K562 (cell line): ENCODE measurements at regions not wholly inside any gene's neighbourhood (a gene's known extent, or its start where the extent isn't known, plus 50 kb on each side); places are given as distances from the start of the nearest gene placed in this dataset.

ENCODE experiments used
- CHD4 ChIP-seq: fragments of 200-600 bp; sonication (generic); IDR thresholded peaks from 3 replicates; pipeline ENCODE4 v1.6.1; 2012; ENCODE audit warnings: low read depth, mild to moderate bottlenecking, mixed read lengths, low read length, inconsistent platforms; ENCODE audit not compliant: insufficient read depth, insufficient replicate concordance, poor library complexity, severe bottlenecking
- CHD7 ChIP-seq: fragments of 200-600 bp; sonication (generic); IDR thresholded peaks from one replicate; pipeline ENCODE4 v1.6.1; 2012; ENCODE audit warnings: mild to moderate bottlenecking, low read depth, low read length, inconsistent platforms
- CTCF ChIP-seq, 3 experiments: IDR thresholded peaks in 2 of 3; conservative IDR thresholded peaks in 1 of 3; 2 replicates each; pipeline ENCODE4 v1.5.1; 2011 to 2012; ENCODE audit warnings: low read length in 3 of 3, mild to moderate bottlenecking in 3 of 3, control low read depth in 2 of 3, improper control_type of control experiment in 1 of 3, inconsistent platforms in 1 of 3, low read depth in 1 of 3, mixed read lengths in 1 of 3, moderate library complexity in 1 of 3; ENCODE audit not compliant: insufficient read depth in 2 of 3
- EP300 ChIP-seq: IDR thresholded peaks from 2 replicates; pipeline ENCODE4 v1.6.1; 2012; ENCODE audit warnings: low read length, improper control_type of control experiment
- EZH2 ChIP-seq: IDR thresholded peaks from 2 replicates; pipeline ENCODE4 v1.6.1; 2012; ENCODE audit warnings: low read depth, mild to moderate bottlenecking, inconsistent platforms, low read length, borderline replicate concordance
- JUND ChIP-seq, 2 experiments: IDR thresholded peaks; 2 replicates in 1 of 2; 3 replicates in 1 of 2; pipeline ENCODE4 v1.6.1; 2011; ENCODE audit warnings: borderline replicate concordance in 2 of 2, low read depth in 2 of 2, low read length in 2 of 2, improper control_type of control experiment in 1 of 2, missing biosample characterization in 1 of 2, missing genetic modification characterization in 1 of 2, missing genetic modification reagents in 1 of 2
- MYBL2 ChIP-seq, 2 experiments: fragments of 450-650 bp in 1 of 2; sonication (generic) in 1 of 2; formaldehyde crosslinking in 1 of 2; IDR thresholded peaks; 2 replicates each; pipeline versions ENCODE4 v1.6.1 to v1.8.1; 2017 to 2022; ENCODE audit warnings: borderline replicate concordance in 1 of 2, inconsistent platforms in 1 of 2, low read depth in 1 of 2, mild to moderate bottlenecking in 1 of 2, missing genetic modification reagents in 1 of 2, moderate library complexity in 1 of 2
- POLR2A ChIP-seq: fragments of 450-650 bp; conservative IDR thresholded peaks from 2 replicates; pipeline ENCODE4 v1.6.1; 2016
- RBBP5 ChIP-seq: fragments of 200-600 bp; sonication (generic); IDR thresholded peaks from 2 replicates; pipeline ENCODE4 v1.6.1; 2012; ENCODE audit warnings: borderline replicate concordance, mild to moderate bottlenecking, low read length, control low read depth, inconsistent platforms; ENCODE audit not compliant: insufficient read depth, poor library complexity, severe bottlenecking
- TAF1 ChIP-seq: IDR thresholded peaks from 2 replicates; pipeline ENCODE4 v1.6.1; 2011; ENCODE audit warnings: mild to moderate bottlenecking, low read length, moderate library complexity; ENCODE audit not compliant: insufficient read depth, control insufficient read depth, severe bottlenecking; ENCODE audit errors: extremely low read depth
- ZNF143 ChIP-seq: sonication (generic); formaldehyde crosslinking; IDR thresholded peaks from 2 replicates; pipeline ENCODE4 v1.9.0; 2022; ENCODE audit warnings: mild to moderate bottlenecking, missing genetic modification reagents
- ZNF239 ChIP-seq: fragments of 250-450 bp; sonication (Bioruptor Pico); IDR thresholded peaks from 2 replicates; pipeline ENCODE4 v1.4.0; 2020; ENCODE audit warnings: mild to moderate bottlenecking
- ZNF518B ChIP-seq: fragments of 250-450 bp; sonication (Bioruptor Pico); IDR thresholded peaks from 2 replicates; pipeline ENCODE4 v1.5.0; 2021; ENCODE audit warnings: mild to moderate bottlenecking, moderate library complexity
- ZNF696 ChIP-seq: fragments of 250-450 bp; sonication (Bioruptor Pico); conservative IDR thresholded peaks from 2 replicates; pipeline ENCODE4 v1.4.0; 2020; ENCODE audit warnings: mild to moderate bottlenecking, moderate library complexity

DNA sequence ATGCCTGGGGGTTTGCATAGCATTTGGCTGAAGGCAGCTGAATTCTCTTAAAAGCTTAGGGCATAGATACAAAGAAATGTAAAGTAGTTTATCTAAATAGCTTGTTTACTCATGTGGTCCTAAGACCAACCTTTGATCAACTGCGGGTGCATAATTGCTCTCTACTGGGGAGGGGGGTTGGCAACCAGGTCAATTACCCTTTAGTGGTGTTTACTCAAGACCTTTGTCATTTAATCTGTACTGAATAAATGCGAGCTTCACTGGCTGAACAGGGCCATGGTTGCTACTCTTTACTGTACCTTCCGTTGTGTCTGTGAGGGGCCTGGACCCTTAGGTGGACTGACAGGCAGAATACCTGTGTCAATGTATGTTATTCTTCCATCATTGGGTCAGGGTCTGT, 102.7 kb upstream of the FAM9C start:
- TF ChIP-seq CHD7 (no peak), EZH2 (no peak), ZNF696 (CRISPR knock-in tag) (no peak), EP300 (no peak), RBBP5 (no peak), ZNF239 (no peak), CHD4 (no peak), TAF1 (no peak), CTCF (IDR thresholded peaks at IDR 0.05 in 2 of 3, conservative IDR thresholded peaks at IDR 0.05 in 1 of 3; ENCODE audit: insufficient read depth in 2 of 3, low read depth in 1 of 3, low read length in 3 of 3) (no peak), MYBL2 (IDR thresholded peaks at IDR 0.05; ENCODE audit: low read depth) (no peak), MYBL2 (CRISPR knock-in tag; IDR thresholded peaks at IDR 0.05; ENCODE audit: borderline replicate concordance) (no peak), POLR2A (no peak), JUND (IDR thresholded peaks at IDR 0.05; ENCODE audit: borderline replicate concordance, low read depth, low read length) (no peak), JUND (tag; IDR thresholded peaks at IDR 0.05; ENCODE audit: borderline replicate concordance, low read depth, low read length) (no peak), ZNF518B (no peak), ZNF143 (no peak)
